ENCODE measurements at regions not wholly inside any gene's neighbourhood (a gene's known extent, or its start where the extent isn't known, plus 50 kb on each side); places are given as distances from the start of the nearest gene placed in this dataset.

DNA sequence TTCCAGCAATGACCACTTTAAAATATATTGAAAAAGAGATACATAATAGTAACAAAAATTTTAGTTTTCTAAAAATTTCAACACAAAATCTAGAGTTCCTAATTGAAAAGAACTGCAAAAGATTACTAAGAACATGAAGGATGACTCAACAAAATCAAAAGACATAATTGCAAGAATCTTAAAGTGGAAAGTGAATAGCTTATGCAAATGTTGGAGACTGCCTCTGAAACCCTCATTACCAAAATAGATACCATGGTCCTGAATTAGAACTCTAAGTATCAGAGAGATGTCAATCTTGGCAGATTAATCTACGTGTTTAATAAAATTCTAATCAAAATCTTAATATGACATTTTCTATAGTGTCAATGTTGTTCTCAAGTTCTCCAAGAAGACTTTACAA lies 60.7 kb upstream of the SGO1 start:
- ChIA-PET POLR2A (no interaction called here), RAD21 (ENCODE audit: unreplicated experiment) (no interaction called here), SMC1A (ENCODE audit: uncharacterized antibody, unreplicated experiment) (no interaction called here), CTCF (no interaction called here)
- Histone ChIP-seq H3K36me3 (ENCODE audit: control insufficient read depth in 2 of 2, insufficient read depth in 2 of 2, low read length in 1 of 2) (no peaks in the 10 kb centered on the region), H3K27ac (ENCODE audit: control insufficient read depth, insufficient read depth) (no peak overlapping the region), H3K79me2 (ENCODE audit: control insufficient read depth, insufficient read depth, low read length) (no peaks in the 10 kb centered on the region), H3K27me3 (replicated peaks in 1 of 2; ENCODE audit: control insufficient read depth in 2 of 2, insufficient read depth in 2 of 2, low read length in 1 of 2) (no peaks in the 10 kb centered on the region), H2AFZ (ENCODE audit: control insufficient read depth, low read depth, low read length) (no peak overlapping the region), H3K4me1 (ENCODE audit: control insufficient read depth, insufficient read depth, low read length) (peaks cover 8% of the 10 kb centered on the region; the same call in 1 of the 2 replicates), H4K20me1 (ENCODE audit: control insufficient read depth, insufficient read depth) (no peaks in the 10 kb centered on the region), H3K9ac (ENCODE audit: control insufficient read depth, insufficient read depth, low read length) (no peak overlapping the region), H3K4me2 (ENCODE audit: control insufficient read depth, insufficient read depth) (no peak overlapping the region), H3K4me3 (no peak overlapping the region), H3K9me3 (replicated peaks; ENCODE audit: control insufficient read depth, insufficient read depth, low read length) (peaks cover 2% of the 10 kb centered on the region; the same call in 2 of the 3 replicates)
- DNase-seq (ENCODE audit: low read depth, low spot score) (peak; percentile 17), FAIRE-seq (peak; percentile 74), ATAC-seq (peak; percentile 94)
- intact Hi-C loops (cut with micrococcal nuclease; ENCODE audit: unreplicated experiment), result no loop called here
- in situ Hi-C loops (cut with MboI), result no loop called here
- no TSS peak for BruUV-seq (replicated peaks)
- 21% methylated on average over 1 of the region's 1 CpG for WGBS (ENCODE audit: insufficient coverage, insufficient replicate concordance, low lambda C conversion rate, missing lambda C conversion rate)
- TF ChIP-seq SIX5 (IDR thresholded peaks at IDR 0.05; ENCODE audit: low read depth, low read length, severe bottlenecking) (no peak), NR2F1 (conservative IDR thresholded peaks at IDR 0.05) (no peak), CHD2 (IDR thresholded peaks at IDR 0.05; ENCODE audit: borderline replicate concordance, low read depth, low read length) (no peak), NFXL1 (IDR thresholded peaks at IDR 0.05; ENCODE audit: borderline replicate concordance) (no peak), NFYA (IDR thresholded peaks at IDR 0.05; ENCODE audit: borderline replicate concordance, low read depth, low read length) (no peak), SMC3 (IDR thresholded peaks at IDR 0.05; ENCODE audit: borderline replicate concordance, low read length) (no peak), DPF2 (IDR thresholded peaks at IDR 0.05) (no peak), MEF2A (IDR thresholded peaks at IDR 0.05; ENCODE audit: insufficient read depth, low read depth, low read length) (peak; percentile 94), GATAD2B (conservative IDR thresholded peaks at IDR 0.05; ENCODE audit: low read depth) (no peak), HDAC6 (IDR thresholded peaks at IDR 0.05; ENCODE audit: unreplicated experiment) (no peak), RELA (IDR thresholded peaks at IDR 0.05; ENCODE audit: borderline replicate concordance, partially characterized antibody) (no peak), ZNF24 (IDR thresholded peaks at IDR 0.05) (no peak), ZNF622 (IDR thresholded peaks at IDR 0.05) (no peak), FOXK2 (IDR thresholded peaks at IDR 0.05) (no peak), SPI1 (IDR thresholded peaks at IDR 0.05; ENCODE audit: borderline replicate concordance, insufficient read depth, low read depth, low read length) (no peak)
- TF ChIP-seq, protein P1, sequence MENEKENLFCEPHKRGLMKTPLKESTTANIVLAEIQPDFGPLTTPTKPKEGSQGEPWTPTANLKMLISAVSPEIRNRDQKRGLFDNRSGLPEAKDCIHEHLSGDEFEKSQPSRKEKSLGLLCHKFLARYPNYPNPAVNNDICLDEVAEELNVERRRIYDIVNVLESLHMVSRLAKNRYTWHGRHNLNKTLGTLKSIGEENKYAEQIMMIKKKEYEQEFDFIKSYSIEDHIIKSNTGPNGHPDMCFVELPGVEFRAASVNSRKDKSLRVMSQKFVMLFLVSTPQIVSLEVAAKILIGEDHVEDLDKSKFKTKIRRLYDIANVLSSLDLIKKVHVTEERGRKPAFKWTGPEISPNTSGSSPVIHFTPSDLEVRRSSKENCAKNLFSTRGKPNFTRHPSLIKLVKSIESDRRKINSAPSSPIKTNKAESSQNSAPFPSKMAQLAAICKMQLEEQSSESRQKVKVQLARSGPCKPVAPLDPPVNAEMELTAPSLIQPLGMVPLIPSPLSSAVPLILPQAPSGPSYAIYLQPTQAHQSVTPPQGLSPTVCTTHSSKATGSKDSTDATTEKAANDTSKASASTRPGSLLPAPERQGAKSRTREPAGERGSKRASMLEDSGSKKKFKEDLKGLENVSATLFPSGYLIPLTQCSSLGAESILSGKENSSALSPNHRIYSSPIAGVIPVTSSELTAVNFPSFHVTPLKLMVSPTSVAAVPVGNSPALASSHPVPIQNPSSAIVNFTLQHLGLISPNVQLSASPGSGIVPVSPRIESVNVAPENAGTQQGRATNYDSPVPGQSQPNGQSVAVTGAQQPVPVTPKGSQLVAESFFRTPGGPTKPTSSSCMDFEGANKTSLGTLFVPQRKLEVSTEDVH (IDR thresholded peaks at IDR 0.05; ENCODE audit: low read depth, partially characterized antibody), result no peak
- TF ChIP-seq, protein P2, sequence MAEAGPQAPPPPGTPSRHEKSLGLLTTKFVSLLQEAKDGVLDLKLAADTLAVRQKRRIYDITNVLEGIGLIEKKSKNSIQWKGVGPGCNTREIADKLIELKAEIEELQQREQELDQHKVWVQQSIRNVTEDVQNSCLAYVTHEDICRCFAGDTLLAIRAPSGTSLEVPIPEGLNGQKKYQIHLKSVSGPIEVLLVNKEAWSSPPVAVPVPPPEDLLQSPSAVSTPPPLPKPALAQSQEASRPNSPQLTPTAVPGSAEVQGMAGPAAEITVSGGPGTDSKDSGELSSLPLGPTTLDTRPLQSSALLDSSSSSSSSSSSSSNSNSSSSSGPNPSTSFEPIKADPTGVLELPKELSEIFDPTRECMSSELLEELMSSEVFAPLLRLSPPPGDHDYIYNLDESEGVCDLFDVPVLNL (IDR thresholded peaks at IDR 0.05; ENCODE audit: low read depth, low read length), result no peak
- TF ChIP-seq, protein P3, sequence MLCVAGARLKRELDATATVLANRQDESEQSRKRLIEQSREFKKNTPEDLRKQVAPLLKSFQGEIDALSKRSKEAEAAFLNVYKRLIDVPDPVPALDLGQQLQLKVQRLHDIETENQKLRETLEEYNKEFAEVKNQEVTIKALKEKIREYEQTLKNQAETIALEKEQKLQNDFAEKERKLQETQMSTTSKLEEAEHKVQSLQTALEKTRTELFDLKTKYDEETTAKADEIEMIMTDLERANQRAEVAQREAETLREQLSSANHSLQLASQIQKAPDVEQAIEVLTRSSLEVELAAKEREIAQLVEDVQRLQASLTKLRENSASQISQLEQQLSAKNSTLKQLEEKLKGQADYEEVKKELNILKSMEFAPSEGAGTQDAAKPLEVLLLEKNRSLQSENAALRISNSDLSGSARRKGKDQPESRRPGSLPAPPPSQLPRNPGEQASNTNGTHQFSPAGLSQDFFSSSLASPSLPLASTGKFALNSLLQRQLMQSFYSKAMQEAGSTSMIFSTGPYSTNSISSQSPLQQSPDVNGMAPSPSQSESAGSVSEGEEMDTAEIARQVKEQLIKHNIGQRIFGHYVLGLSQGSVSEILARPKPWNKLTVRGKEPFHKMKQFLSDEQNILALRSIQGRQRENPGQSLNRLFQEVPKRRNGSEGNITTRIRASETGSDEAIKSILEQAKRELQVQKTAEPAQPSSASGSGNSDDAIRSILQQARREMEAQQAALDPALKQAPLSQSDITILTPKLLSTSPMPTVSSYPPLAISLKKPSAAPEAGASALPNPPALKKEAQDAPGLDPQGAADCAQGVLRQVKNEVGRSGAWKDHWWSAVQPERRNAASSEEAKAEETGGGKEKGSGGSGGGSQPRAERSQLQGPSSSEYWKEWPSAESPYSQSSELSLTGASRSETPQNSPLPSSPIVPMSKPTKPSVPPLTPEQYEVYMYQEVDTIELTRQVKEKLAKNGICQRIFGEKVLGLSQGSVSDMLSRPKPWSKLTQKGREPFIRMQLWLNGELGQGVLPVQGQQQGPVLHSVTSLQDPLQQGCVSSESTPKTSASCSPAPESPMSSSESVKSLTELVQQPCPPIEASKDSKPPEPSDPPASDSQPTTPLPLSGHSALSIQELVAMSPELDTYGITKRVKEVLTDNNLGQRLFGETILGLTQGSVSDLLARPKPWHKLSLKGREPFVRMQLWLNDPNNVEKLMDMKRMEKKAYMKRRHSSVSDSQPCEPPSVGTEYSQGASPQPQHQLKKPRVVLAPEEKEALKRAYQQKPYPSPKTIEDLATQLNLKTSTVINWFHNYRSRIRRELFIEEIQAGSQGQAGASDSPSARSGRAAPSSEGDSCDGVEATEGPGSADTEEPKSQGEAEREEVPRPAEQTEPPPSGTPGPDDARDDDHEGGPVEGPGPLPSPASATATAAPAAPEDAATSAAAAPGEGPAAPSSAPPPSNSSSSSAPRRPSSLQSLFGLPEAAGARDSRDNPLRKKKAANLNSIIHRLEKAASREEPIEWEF (IDR thresholded peaks at IDR 0.05; ENCODE audit: insufficient replicate concordance, low read depth, low read length), result no peak
